ENCODE measurements at regions not wholly inside any gene's neighbourhood (a gene's known extent, or its start where the extent isn't known, plus 50 kb on each side); places are given as distances from the start of the nearest gene placed in this dataset.

- WGBS, 2 donors: 68 to 76% methylated on average over 2 of the region's 2 CpGs
- Histone ChIP-seq H3K9me3 (no peaks in the 10 kb centered on the region), H3K27ac (no peak overlapping the region), H3K36me3 (no peaks in the 10 kb centered on the region), H3K4me3 (no peak overlapping the region), H3K4me1 (no peaks in the 10 kb centered on the region), H3K27me3 (no peaks in the 10 kb centered on the region)
- intact Hi-C loops (cut with DNase I): no loop called here
- no peak for DNase-seq
- TF ChIP-seq POLR2AphosphoS5 (IDR thresholded peaks at IDR 0.05) (no peak), POLR2A (IDR thresholded peaks at IDR 0.05) (no peak), EP300 (IDR thresholded peaks at IDR 0.05) (no peak), CTCF (IDR thresholded peaks at IDR 0.05) (no peak)
These were observed 1181.9 kb downstream of the OLFM4 start for GRCh38 chr13:54210397-54211049.

- intact Hi-C loops (cut with DNase I): no loop called here
- DNase-seq: no peak
- TF ChIP-seq CTCF (IDR thresholded peaks at IDR 0.05) (no peak), EP300 (IDR thresholded peaks at IDR 0.05) (no peak), POLR2A (IDR thresholded peaks at IDR 0.05) (no peak), POLR2AphosphoS5 (IDR thresholded peaks at IDR 0.05) (no peak)
- Histone ChIP-seq H3K36me3 (no peaks in the 10 kb centered on the region), H3K27me3 (no peaks in the 10 kb centered on the region), H3K4me3 (no peak overlapping the region), H3K27ac (no peak overlapping the region), H3K9me3 (peaks cover 0 to 2% (median 0%) of the 10 kb centered on the region in 4 donors), H3K4me1 (no peaks in the 10 kb centered on the region)
- 43 to 65% methylated on average over 2 of the region's 2 CpGs for whole genome bisulfite sequencing, 2 donors
These were observed 1187.6 kb downstream of the OLFM4 start for GRCh38 chr13:54216221-54216620.

- DNase-seq: no peak
- Histone ChIP-seq H3K4me3 (no peak overlapping the region), H3K4me1 (no peaks in the 10 kb centered on the region), H3K27ac (no peak overlapping the region), H3K36me3 (no peaks in the 10 kb centered on the region), H3K9me3 (no peaks in the 10 kb centered on the region), H3K27me3 (no peaks in the 10 kb centered on the region)
- 79 to 84% methylated on average over 1 of the region's 1 CpG for WGBS, 2 donors
- intact Hi-C loops (cut with DNase I): no loop called here
- TF ChIP-seq CTCF (IDR thresholded peaks at IDR 0.05) (no peak), POLR2AphosphoS5 (IDR thresholded peaks at IDR 0.05) (no peak), EP300 (IDR thresholded peaks at IDR 0.05) (no peak), POLR2A (IDR thresholded peaks at IDR 0.05) (no peak)
These were observed 1198.3 kb downstream of the OLFM4 start for GRCh38 chr13:54226876-54227275.

GRCh38 chr13:54232700-54233099, 1204.1 kb downstream of the OLFM4 start:
- Histone ChIP-seq H3K27ac (no peak overlapping the region), H3K27me3 (no peaks in the 10 kb centered on the region), H3K4me1 (no peaks in the 10 kb centered on the region), H3K9me3 (no peaks in the 10 kb centered on the region), H3K4me3 (no peak overlapping the region), H3K36me3 (no peaks in the 10 kb centered on the region)
- TF ChIP-seq EP300 (IDR thresholded peaks at IDR 0.05) (no peak), POLR2A (IDR thresholded peaks at IDR 0.05) (no peak), POLR2AphosphoS5 (IDR thresholded peaks at IDR 0.05) (no peak), CTCF (IDR thresholded peaks at IDR 0.05) (no peak)
- DNase-seq: no peak
- intact Hi-C loops (cut with DNase I): no loop called here
- WGBS, 2 donors: 41 to 66% methylated on average over 1 of the region's 1 CpG

GRCh38 chr13:54234607-54235006, 1206.0 kb downstream of the OLFM4 start:
- intact Hi-C loops (cut with DNase I): no loop called here
- 91 to 93% methylated on average over 7 of the region's 7 CpGs for WGBS, 2 donors
- no peaks in the 10 kb centered on the region for H3K36me3 ChIP-seq

More at GRCh38 chr13:54234607-54235006, 1206.0 kb downstream of the OLFM4 start:
- DNase-seq: no peak
- Histone ChIP-seq H3K4me1 (no peaks in the 10 kb centered on the region), H3K9me3 (no peaks in the 10 kb centered on the region), H3K4me3 (no peak overlapping the region), H3K27ac (no peak overlapping the region), H3K27me3 (no peaks in the 10 kb centered on the region)
- no peak for TF ChIP-seq CTCF (IDR thresholded peaks at IDR 0.05)
- TF ChIP-seq POLR2A (IDR thresholded peaks at IDR 0.05): no peak
- no peak for TF ChIP-seq POLR2AphosphoS5 (IDR thresholded peaks at IDR 0.05)
- TF ChIP-seq EP300 (IDR thresholded peaks at IDR 0.05): no peak

Measured in sigmoid colon (tissue), 6 donors.